ENCODE measurements at regions not wholly inside any gene's neighbourhood (a gene's known extent, or its start where the extent isn't known, plus 50 kb on each side); places are given as distances from the start of the nearest gene placed in this dataset.

DNA sequence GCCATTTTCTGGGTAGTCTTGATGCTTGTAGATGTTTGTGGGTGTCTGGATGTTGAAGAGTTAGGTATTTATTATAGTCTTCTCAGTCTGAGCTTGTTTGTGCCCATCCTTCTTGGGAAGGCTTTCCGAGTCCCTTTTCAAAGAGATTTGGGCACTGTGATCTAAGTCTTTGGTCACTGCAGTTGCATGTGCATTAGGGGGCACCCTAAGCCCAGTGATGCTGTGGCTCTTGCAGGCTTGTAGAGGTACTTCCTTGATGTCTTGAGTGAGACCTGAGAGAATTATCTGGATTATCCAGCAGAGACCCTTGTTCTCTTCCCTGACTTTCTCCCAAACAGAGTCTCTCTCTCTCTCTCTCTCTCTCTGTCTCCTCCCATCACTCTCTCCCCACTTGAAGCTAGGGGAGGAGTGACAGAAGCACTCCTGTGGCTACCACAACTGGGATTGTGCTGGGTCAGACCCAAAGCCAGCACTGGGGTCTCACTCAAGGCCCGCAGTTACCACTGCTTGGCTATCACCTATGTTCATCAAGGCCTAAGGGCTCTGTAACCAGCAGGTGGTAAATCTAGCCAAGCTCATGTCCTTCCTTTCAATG is 68.5 kb downstream of the TMCO5A start:
- DNase-seq: peak; percentile 76 to 81

DNA sequence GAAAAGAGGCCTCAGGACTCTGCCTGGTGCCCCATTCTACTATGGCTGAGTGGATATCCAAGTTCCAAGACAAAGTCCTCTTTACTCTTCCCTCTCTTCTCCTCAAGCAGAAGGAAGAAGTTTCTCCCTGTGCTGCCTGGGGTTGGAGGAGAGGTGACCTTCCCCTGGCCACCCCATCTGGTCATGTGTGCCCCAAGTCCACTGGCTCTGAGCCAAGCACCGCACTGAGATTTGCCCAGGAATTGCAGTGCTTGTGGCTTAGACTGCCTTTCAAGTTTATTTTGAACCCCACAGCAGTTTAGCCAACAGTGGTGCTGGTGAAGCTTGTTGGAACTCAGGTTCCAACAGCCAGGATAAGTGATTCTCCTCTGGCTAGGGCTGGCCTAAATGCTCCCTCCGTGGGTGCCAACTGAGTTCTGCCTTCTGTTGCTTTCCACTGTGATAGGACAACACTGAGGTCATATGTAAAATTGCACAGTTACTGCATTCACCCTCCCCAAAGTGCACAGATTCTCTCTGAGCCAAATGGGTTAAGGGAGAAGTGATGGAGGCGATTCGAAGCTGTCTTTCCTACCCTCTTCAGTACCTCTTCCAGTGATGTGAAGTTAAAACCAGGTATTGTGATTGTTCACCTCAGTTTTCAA is 69.9 kb downstream of the TMCO5A start:
- peak; percentile 63 to 77 for DNase-seq

DNA sequence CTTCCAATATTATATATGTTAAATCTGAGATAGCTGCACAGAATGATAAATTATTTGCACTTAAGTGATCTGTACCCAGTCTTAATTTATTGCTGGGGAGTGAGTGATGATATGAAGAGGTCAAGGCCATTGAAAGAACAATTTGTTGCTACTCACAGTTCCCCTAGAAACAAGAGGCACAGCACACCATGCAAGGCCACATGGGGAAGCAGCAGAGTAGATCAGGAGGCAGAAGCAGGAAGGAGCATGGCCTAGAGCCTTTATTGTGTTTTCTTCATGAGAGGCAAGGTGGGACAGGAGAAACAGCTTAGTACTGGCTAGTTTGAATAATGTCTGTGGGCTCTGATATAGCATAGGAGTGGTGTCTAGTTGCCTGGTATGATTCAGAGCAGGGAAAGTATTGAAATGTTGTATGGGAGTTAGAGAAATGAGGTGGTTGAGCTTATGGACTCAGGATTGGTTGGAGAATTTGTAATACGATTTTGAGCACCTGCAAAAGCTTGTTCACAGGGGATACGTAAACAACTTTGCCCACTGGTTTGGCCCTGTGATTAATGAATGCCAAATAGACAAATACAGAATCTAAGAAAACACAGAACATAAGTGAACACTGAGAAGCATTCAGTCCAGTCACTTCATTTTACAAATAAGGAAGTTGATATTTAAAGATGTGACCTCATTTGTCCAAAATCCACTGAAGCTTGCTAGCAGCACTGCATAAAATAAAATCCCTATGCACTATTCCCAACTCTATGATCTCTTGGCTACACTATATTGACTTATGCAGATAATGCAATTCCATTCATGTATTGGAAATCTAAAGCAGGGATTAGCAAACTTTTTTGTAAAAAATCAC is 71.7 kb downstream of the TMCO5A start:
- DNase-seq: peak; percentile 71 to 73

DNA sequence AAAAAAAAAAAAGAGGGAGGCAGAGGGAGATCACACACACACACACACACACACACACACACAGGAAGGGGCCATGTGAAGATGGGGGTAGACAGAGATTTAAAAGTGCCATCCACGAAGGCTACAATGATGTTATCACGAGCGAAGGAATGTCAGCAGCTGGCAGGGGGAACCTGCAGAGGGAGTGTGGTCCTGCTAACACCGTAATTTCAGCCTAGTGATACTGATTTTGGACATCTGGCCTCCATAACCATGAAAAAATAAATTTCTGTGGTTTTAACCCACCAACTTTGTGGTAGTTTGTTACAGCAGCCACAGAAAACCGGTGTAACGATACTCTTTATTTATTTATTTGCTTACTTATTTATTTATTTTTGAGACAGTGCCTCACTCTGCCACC is 76.0 kb downstream of the TMCO5A start:
- DNase-seq: no peak

DNA sequence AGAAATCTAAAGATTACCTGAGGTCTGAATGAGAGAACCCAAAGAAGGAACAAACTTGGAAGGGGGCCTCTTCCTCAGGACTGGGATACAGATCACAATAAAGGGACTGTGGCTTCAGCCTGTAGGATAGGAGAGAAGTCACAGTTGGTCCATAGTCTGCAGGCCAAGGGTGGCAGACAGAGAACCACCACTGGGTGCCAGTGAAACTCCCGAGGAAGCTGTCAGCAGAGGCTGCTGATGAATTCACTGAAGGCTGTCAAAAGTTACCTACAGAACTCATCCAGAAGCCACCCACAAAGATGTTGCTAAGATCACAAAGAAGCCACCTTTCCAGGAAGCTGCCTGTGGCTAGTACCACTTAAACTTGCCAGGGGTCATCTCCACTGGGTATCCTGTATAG is 78.5 kb downstream of the TMCO5A start:
- no peak for DNase-seq

DNA sequence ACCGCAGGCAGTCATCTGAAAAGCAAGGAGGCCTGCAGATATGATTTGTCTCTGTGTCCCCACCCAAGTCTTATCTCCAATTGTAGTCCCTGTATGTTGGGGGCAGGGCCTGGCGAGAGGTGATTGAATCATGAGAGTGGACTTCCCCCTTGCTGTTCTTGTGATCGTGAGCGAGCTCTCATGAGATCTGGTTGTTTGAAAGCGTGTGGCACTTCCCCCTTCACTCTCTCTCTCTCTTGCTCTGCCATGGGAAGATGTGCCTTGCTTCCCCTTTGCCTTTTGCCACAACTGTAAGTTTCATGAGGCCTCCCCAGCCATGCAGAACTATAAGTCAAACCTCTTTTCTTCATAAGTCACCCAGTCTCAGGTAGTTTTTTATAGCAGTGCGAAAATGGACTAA is 83.3 kb downstream of the TMCO5A start:
- peak; percentile 86 to 92 for DNase-seq

DNA sequence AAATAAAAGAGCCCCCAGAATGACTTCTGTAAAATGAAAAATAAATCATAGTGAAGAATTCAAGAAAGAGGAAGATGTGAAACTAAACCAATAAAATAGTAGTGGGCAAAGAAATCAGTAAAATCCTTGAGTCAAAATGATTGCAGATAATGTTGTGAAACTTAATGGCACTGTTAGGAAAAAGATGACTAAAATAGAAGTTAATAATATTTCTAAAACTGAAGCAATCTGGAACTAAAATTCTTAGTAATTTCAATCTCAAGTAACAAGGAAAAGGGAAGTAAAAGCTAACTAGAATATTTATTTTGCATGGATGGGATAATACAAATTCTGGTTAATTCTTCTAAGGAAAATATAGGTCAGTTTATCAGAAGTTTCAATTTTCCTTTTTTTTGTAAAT is 84.6 kb downstream of the TMCO5A start:
- DNase-seq: peak; percentile 86 to 88

DNA sequence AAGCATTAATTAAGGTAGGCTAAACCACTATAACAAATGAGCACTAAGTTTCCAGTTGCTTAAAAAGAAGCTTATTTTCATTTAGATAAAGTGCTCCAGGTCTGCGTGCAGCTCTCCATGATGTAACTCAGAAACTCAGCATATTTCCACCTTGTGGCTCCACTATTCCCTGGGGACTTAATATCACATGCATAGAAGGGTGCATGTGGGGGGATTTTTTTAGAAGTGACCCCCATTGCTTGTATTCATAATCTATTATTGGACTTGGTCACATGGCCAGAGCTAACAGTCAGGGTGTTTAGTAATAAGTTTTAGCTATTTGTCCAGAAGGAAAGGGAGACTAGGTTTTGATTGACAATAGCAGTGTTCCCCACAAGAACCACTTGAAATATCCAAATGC is 86.8 kb downstream of the TMCO5A start:
- DNase-seq: peak in 1 of 2 donors; percentile 53

DNA sequence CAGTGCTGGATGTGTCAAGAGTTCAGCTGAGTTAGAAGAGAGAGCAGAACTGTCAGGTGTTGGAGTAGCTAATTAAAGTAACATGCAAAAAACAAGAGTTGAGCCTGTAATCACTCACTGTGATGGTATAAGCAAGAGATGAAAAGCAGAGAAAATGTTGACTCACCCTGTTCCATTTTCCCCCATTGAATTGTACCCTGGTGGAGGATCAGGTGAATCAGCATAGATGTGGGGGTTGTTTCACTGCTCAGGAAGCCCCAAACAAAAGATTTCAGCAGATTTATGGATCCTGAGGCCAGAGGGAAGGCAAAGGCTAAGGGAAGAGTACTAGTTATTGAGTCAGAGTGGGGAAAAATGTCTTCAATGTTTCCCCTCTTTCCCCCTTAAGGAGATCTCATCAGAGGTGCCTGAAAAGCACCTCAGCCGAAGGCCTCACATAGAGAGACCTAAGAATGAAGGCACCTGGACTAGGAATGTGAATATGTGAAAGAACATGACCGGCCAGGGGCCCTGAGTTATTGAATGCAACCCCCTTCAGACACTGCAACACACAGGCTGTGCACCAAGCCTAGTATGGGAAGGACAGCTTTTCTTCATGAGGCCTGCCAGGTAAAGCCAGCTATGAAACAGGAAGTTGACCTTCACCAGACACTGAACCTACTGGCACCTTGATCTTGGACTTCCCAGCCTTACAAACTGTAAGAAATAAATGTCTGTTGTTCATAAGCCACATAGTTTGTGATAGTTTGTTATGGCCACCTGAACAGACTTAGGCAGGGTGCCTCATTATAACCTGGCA is 90.1 kb downstream of the TMCO5A start:
- no peak for DNase-seq

DNA sequence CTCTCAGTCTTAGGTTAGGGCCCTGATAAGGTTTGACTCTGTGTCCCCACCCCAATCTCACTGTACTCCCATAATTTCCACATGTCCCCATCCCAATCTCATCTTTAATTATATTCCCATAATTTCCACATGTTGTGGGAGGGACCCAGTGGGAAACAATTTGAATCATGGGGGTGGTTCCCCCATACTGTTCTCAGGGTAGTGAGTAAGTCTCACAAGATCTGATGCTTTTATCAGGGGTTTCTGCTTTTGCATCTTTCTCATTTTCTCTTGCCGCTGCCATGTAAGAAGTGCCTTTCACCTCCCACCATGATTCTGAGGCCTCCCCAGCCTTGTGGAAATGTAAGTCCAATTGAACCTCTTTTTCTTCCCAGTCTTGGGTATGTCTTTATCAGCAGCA is 91.2 kb downstream of the TMCO5A start:
- peak; percentile 59 to 83 for DNase-seq

DNA sequence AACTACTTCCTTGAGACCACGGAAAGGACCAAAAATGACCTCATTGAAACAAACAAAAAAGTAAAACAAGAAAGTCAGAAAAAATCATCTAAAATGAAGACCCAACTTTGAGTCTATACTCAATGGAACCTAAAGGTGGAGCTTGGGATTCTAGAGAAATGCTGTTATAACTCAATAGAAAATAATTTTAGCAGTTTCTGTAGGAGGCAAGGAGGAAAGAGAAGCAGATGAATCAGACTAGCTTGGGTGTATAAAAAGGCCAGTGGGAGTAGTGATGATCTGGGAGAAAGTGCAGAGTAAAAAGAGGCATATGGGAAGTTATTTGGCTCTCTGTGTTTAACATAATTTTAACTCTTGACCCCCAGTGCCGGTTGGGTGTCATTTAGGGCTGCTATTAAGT is 94.4 kb downstream of the TMCO5A start:
- peak; percentile 53 to 74 for DNase-seq

DNA sequence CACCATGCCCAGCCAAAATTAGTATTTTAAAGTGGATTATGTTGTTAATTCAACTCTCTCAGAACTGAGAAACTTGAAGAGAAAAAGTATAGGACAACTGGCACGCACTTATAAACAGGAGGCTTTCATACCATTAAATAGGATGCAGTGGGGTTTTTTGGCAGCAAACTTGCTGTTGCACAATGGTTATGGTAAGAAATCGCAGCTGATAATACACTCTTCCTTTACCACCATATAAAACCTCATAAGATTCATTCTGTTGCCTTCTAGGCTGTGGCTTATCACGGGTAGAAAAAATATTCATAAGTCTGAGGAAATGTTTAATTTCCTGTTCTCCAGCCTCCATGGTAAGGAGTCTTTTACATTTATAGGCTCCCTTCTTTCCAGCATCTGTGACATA is 95.3 kb downstream of the TMCO5A start:
- DNase-seq: no peak

DNA sequence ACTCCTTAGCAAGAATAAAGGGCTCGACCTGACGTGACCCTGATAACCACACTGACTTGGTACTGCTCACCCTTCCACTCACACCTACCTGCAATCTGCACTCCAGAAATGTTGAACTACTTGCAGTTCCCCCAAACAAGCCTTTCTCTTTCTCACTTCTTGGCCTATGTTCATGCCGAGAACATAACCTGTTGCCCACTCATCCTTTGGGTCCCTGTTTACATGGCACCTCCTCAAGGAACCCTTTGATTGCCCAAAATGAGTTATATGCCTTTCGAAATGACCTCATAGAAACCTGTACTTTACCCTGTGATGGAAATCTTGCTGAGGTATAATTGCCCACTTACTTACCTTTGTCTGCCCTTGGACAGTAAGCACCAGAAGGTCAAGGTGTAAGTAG is 96.2 kb downstream of the TMCO5A start:
- DNase-seq: no peak

DNA sequence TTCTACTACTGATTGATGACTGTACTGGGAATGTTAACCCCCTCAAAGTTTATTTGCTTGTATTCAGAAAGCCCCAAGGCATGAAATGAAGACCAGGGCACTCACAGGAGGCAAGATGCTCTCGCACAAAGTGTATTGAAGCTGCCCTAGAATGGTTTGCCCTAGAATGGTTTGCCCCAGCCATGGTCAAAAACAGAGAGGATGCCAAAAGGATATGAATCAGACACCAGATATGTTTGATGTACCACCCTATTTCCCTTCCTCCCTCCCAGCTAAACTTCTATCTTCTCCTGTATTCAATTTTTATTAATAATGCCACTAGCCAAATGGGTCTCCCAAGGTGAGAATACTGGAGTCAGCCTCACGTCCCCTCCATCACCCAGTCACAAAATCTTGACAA is 101.3 kb downstream of the TMCO5A start:
- no peak for DNase-seq

DNA sequence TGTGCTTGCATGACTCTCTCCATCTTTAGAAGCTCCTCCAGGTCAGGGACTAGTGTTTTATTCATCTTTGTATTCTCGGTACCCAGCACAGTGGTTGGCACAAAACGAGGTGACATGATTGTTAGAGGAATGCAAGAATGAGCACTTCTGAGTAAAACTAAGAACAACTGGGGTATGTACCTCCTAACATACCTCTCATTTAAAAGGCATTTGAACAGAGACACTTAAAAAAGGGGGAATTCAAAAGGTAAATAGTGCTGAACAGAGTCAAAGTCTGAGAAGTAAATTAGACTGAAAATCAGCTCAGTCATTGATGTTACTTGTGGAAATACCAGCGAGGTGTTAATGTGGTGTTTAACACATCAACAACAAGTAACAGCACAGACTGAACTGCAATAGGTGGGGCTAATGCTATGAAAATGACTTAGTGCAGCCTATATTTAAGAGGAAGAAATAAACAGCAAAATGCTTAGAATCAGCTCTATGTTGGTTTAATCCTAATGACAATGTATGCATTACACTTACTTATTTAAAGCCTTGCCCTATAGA is 102.4 kb downstream of the TMCO5A start:
- no peak for DNase-seq

DNA sequence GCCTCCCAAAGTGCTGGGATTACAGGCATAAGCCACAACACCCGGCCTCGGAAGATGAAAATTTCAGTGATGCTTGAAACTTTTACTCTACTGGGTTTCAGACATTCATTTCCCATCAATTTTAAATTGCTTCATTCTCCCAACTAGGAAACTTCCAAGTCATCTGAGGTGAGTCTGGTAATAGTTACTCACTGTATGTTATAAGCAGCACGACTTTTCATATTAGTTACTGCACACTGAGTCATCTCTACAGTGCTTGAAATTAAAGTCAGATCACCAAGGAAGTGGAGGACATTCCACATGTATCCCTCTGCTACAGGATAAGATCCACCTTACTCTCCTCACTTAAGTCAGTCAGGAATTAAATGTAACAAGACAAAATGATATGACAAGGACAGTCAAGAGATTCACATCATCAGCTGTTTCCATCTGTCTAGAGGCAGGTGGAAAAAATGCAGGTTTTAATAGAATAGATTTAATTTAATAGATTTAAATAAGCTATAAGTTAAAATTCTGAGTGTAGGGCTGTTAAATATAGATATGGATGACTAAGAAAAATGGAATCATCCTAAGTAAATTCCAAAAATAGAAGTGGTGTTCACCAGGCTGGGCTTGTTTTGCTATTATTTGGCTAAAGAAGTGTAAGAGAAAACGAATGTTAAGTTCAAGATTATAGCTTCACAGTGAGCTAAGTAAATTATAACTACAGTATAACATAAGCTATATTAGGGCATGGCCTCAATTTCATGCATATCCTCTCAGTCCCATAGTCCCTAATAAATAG is 104.4 kb downstream of the TMCO5A start:
- peak in 1 of 2 donors; percentile 54 for DNase-seq

DNA sequence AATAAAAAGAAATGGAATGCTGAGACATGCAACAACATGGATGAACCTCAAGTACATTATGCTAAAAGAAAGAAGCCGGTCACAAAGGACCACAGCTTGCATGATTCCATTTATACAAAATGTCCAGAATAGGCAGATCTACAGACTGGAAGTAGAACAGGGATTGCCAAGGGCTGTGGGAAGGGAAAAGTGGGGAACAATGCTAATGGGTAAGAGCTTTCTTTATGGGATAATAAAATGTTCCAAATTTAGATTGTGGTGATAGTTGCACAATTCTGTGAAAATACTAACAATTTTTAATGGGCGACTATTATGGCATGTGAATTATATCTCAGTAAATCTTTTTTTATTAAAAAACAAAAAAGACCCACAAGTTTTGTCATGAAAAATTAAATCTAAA is 106.2 kb downstream of the TMCO5A start:
- DNase-seq: no peak

DNA sequence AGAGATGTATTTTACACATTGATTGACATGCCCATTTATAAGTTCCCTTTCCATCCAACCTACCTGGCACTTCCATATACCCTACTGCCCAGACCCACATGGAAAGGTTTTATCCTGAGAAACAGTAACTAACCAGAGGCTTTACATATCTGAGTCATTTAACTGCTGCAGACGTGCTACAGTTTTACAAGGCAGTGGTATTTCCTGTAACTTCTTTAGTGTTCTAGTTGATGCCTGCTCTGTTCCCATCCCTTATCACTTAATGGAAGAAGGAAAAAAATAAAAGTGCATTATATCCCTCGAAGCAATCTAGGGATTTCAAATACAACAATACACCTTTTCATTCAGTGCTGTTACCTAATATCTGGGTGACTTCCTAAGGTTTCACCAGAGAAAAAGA is 107.1 kb downstream of the TMCO5A start:
- no peak for DNase-seq

DNA sequence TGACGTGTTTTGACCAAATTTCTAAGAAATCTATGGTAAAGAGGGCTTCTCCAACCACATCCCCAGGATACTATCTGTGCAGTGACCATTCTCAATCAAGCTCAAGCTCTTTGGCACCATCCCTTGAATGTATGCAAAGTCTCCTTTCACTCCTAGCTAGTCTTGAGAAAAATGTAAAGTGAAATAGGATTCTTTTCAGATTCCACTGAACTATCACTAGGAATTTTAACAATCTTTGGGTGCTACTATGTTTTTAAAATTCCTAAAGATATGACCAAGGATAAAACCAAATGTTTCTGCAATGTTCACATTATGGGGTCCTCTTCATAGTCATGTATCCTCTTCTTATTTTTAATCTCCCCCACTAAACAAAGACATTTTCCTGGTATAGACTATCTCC is 107.8 kb downstream of the TMCO5A start:
- DNase-seq: no peak

DNA sequence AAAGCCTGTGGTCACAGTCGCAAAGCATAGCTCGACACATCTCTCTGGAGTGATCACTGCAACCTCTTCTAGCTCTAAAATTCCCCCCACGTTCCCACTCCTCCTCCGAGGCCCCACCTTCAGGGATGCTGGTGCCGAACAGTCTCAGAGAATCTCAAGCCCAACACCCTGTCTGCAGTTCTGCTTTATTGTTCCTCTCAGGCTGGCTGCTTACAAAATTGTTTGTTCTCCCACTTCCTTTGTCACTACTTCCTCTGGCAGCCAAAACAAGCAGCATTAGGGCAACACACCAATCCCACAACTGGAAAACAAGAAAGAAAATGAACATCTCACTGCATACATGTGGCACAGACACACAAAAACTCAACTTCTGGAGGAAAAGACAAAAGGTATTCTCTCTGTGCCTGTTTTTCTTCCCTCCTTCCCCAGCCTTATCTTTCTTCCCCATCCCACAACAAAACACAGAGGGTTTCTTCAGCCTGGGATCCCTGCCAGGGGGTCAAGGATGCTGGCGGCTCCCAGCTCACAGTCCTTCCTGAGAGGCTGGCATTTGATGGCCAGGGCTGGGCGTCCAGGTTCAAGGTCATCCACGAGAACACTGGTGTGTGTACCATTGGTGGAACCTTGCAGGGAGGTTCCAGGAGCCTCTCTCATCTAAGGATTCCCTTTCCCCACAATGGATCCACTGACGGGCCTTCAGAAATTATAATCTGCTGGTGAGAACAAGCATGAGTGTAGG is 108.4 kb downstream of the TMCO5A start:
- DNase-seq: peak; percentile 76 to 91

Measured in inflammatory macrophage treated with lipopolysaccharide for 1 hour (primary cell).